ENCODE measurements at regions not wholly inside any gene's neighbourhood (a gene's known extent, or its start where the extent isn't known, plus 50 kb on each side); places are given as distances from the start of the nearest gene placed in this dataset.

DNA sequence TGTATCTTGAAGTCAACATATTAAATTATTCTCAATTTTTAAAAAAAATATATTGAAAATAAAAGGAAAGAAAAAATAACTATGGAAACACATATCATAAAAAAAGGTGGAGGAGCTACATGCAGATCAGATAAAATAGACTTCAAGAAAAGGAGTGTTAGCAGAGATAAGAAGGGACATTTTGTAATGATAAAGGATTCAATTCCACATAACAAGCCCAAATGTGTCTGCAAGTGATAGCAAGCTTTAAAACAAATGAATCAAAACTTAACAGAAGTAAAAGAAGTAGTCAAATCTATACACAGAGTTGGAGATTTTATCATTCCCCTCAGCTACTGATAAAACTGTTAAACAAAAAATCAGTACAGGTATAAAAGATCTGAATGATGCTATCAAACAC, 74.9 kb downstream of the TTC32 start:
- TF ChIP-seq, protein P1, sequence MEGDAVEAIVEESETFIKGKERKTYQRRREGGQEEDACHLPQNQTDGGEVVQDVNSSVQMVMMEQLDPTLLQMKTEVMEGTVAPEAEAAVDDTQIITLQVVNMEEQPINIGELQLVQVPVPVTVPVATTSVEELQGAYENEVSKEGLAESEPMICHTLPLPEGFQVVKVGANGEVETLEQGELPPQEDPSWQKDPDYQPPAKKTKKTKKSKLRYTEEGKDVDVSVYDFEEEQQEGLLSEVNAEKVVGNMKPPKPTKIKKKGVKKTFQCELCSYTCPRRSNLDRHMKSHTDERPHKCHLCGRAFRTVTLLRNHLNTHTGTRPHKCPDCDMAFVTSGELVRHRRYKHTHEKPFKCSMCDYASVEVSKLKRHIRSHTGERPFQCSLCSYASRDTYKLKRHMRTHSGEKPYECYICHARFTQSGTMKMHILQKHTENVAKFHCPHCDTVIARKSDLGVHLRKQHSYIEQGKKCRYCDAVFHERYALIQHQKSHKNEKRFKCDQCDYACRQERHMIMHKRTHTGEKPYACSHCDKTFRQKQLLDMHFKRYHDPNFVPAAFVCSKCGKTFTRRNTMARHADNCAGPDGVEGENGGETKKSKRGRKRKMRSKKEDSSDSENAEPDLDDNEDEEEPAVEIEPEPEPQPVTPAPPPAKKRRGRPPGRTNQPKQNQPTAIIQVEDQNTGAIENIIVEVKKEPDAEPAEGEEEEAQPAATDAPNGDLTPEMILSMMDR (IDR thresholded peaks at IDR 0.05; ENCODE audit: borderline replicate concordance, control extremely low read depth, extremely low read depth, insufficient read depth, missing control alignments), result no peak
- no peak for DNase-seq (ENCODE audit: low spot score)

DNA sequence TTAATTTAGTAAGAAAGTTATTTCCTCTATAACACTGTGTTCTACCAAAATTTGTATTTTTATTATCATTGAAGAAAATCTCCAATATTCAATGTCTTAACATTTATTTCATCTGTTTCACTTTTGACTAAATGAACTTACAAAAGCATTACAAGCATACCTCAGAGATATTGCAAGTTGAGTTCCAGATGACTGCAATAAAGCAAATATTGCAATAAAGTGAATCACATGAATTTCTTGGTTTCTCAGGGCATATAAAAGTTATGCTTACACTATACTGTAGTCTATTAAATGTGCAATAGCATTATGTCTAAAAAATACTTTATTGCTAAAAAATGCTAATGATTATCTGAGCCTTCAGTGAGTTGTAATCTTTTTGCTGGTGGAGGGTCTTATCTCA, 78.3 kb downstream of the TTC32 start:
- TF ChIP-seq, protein P1 (IDR thresholded peaks at IDR 0.05; ENCODE audit: borderline replicate concordance, control extremely low read depth, extremely low read depth, insufficient read depth, missing control alignments), result no peak
- in situ Hi-C loops (cut with MboI; ENCODE audit: low sequenced_read_pairs, unreplicated experiment), result no loop called here
- no peak for DNase-seq (ENCODE audit: low spot score)

More for the DNA sequence above, 74.9 kb downstream of the TTC32 start:
- in situ Hi-C loops (cut with MboI; ENCODE audit: low sequenced_read_pairs, unreplicated experiment), result no loop called here

DNA sequence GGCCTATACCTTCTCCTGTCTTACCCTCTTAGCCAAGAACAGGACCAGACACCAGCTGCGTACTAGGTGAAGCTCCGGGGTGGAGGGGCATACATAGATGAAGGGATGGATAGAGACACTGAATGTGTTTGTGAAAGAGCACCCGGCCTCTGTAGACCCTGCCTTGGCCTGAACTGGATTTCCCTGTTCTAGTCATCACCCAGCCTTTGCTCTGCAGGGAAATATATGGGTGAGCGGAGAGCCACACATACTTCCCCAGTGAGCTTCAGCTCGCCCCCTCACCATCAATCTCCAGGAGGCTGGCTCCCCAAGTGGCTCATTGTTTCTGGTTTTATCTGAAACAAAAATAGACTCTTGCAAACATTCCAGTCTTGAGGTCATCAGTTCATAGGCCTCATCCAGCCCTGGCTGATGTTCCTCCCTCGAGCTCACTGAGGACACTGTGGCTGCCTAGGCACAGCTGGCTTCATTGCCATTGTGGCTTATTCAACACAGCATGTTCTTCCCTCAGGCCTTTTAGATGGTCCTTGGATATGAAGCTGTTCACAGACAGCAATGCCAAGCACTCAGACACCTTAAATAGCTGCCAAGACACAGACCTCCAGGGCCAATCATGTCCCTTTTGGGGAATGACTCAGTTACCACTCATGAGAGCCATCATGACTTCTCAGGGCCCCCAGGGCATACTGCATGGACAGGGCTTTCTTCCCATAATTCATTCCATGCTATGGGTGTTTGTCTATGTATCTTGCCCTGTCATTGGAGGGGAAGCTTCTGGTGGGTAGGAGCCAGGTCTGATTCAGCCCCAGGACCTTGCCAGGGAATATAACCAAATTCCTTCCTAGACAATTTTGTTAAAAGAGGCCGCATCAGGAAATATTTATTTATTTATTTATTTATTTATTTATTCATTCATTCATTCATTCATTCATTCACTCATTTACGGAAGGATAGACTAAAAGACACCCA, 82.4 kb downstream of the TTC32 start:
- in situ Hi-C loops (cut with MboI; ENCODE audit: low sequenced_read_pairs, unreplicated experiment), result no loop called here
- TF ChIP-seq, protein P1 (IDR thresholded peaks at IDR 0.05; ENCODE audit: borderline replicate concordance, control extremely low read depth, extremely low read depth, insufficient read depth, missing control alignments), result no peak
- no peak for DNase-seq (ENCODE audit: low spot score)

DNA sequence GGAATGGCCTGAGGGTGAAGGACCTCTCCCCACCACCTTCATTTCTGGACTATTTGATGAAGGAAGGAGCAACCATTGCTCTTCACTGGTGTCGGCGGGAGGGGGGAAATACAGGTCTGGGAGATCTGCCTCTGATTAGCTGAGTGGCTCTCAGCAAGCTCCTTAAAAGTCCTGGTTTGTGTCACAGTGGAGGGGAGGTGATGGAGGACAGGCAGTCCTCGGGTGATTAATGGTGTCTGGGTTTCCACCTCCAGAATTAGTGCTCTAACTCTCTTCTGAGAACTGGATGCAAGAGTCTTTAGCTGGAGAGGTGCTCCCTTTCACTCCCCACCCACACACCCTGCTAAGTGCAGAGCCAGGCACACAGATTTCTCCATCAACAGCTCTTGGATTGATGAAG, 83.2 kb downstream of the TTC32 start:
- TF ChIP-seq, protein P1 (IDR thresholded peaks at IDR 0.05; ENCODE audit: borderline replicate concordance, control extremely low read depth, extremely low read depth, insufficient read depth, missing control alignments), result no peak
- DNase-seq (ENCODE audit: low spot score), result no peak
- in situ Hi-C loops (cut with MboI; ENCODE audit: low sequenced_read_pairs, unreplicated experiment), result no loop called here

DNA sequence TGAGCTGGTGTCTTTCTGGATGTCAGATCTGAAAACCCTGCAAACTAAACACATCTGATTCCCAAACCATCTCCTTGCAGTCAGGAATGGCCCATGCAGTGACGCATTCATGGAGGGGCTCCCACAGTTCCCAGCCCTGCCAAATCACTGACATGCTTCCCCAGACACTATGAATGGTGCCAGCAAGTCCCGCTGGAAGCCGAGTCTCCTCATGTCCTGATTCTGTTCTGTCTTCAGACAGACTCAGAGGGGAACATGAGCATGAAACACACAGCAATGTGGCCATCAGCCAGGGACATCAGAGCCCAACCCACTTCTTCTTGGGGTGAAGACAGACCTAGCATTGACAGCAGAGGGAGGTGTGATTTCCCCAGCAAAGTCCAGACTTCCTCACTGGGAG, 83.7 kb downstream of the TTC32 start:
- no peak for DNase-seq (ENCODE audit: low spot score)
- TF ChIP-seq, protein P1 (IDR thresholded peaks at IDR 0.05; ENCODE audit: borderline replicate concordance, control extremely low read depth, extremely low read depth, insufficient read depth, missing control alignments), result no peak
- in situ Hi-C loops (cut with MboI; ENCODE audit: low sequenced_read_pairs, unreplicated experiment), result no loop called here

DNA sequence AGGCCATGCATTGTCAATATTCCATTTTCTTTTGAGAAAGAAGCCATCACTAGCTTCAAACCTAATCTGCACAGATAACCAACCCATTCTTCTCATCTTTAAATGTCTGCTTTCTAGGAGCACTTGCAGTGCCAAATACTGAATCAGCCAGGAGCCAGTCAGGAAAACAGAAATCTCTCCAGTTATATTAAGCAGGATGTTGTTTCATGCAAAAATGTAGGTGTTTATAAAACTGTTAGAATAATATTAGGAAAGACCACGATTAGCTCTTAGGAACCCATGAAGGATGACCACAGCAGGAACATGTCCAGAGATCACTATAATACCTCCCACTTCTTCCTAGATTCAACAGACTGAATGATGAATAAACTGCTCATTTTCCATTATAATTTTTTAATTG, 86.0 kb downstream of the TTC32 start:
- in situ Hi-C loops (cut with MboI; ENCODE audit: low sequenced_read_pairs, unreplicated experiment), result no loop called here
- DNase-seq (ENCODE audit: low spot score), result no peak
- TF ChIP-seq, protein P1 (IDR thresholded peaks at IDR 0.05; ENCODE audit: borderline replicate concordance, control extremely low read depth, extremely low read depth, insufficient read depth, missing control alignments), result no peak
